Esophagus mucosa (tissue), 1 donor: ENCODE measurements at regions not wholly inside any gene's neighbourhood (a gene's known extent, or its start where the extent isn't known, plus 50 kb on each side); places are given as distances from the start of the nearest gene placed in this dataset.

ENCODE experiments used
- ATAC-seq: fragments of 200-7000 bp; cut with Tn5 transposase; one replicate; pipeline ENCODE4 v1.9.1; 2020
- donor health status: DM: yes; HTN: yes; CAD: no.

DNA sequence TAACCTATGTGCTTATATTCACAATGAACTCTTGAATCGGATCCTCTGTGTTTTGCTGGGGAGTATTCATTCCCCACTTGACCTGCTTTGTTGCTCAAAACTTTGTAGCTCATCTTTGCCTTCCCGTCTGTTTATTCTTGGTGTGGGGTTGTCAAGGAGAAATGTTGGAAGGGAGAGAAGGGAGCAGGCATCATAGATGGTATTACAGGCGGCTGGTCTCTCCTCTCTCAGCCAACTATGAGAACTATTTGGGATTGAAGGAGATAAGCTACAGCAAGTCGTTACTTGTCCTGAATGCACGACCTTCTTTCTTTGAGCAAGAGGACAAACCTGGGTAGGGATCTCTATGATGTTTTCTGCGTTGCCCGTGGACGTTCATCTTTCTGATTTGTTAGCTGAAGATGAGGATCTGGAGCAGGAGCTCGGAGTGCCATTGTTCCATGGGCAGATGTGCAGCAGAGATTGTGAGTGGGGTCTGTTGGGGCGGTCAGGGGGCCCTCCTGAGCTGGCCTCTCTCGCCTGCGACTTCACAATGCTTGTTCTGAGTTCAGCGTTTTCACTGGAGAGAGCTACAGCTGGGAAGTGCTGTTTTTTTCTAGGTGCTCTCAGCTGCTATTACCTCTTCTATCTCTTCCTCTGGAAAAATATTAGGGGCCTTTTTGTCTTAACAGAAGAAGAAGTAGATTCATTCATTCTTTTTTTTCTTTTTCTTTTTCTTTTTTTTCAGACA is 126.9 kb upstream of the KLF6 start:
- no peak for ATAC-seq

- no peak for ATAC-seq
Measured at GRCh38 chr10:3911241-3911640, 126.2 kb upstream of the KLF6 start.

- peak; percentile 17 for ATAC-seq
Measured at GRCh38 chr10:3909339-3909738, 124.3 kb upstream of the KLF6 start.

DNA sequence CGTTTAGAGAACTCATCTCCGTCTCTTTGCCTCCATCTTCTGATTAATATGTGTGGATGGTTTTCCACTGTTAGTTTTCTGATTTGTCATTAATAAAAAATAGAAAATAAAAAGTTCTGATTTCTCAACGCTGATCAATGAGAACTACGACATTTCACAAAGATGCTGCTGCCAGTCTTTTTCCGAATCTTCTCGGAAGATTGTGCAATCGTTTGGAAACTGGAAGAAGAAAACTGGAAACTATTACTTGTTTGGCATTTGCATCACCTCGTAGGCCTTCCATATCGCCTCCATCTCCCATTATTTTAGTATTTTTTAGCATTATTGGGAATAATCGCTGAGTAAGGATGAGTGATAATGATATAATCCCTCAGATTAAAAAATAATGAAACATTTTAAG is 123.2 kb upstream of the KLF6 start:
- no peak for ATAC-seq

DNA sequence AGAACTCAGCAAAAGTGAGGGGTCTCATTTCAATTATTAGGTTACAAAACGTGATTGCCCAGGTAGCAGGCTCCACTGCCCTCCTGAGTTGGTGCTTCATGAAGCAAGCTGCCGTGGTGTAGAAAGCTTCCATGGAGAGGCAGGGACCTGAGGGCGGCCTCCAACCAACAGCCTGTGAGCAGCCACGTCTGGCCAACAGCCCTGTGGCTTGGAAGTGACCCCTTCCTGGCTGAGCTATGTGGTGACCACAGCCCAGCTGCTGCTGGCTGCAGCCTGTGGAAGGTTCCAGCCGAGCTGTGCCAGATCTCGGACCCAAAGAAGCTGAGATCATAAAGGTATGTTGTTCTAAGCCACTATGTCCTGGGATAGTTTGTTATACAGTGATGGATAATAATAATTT is 122.5 kb upstream of the KLF6 start:
- no peak for ATAC-seq

- no peak for ATAC-seq
Measured at GRCh38 chr10:3906511-3907111, 121.6 kb upstream of the KLF6 start.

DNA sequence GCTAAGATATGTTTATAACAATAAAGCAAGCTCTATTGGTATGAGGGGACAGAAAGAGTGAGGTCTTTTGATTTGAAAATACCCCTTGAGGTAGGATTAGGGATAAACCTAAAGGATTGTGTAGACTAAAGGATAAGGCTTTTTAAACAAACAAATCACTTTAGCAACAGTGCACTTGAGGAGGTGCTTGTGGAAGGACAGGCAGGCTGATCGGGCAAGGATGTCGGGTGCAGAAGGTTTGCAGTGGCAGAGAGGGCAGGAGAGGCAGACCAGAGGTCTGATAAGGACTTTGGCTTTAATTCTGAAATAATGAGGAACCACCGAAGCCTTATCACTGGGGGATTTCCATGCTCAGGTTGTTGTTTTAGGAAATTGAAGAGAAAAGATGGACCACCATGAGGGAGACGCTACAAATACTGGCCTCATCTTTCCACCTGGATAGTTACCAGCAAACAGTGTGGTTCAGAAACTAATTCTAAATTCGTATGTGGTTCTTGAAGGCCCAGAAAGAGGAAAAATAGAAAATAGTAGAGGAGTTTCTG is 119.5 kb upstream of the KLF6 start:
- no peak for ATAC-seq

- no peak for ATAC-seq
Measured at GRCh38 chr10:3902809-3903410, 117.9 kb upstream of the KLF6 start.

GRCh38 chr10:3902054-3902808 is 117.2 kb upstream of the KLF6 start:
- ATAC-seq: no peak

- no peak for ATAC-seq
Measured at GRCh38 chr10:3901370-3901769, 116.4 kb upstream of the KLF6 start.

GRCh38 chr10:3900391-3900790 is 115.4 kb upstream of the KLF6 start:
- no peak for ATAC-seq

- peak; percentile 94 for ATAC-seq
Measured at GRCh38 chr10:3898821-3899220, 113.8 kb upstream of the KLF6 start.

GRCh38 chr10:3897156-3897555 is 112.1 kb upstream of the KLF6 start:
- ATAC-seq: no peak

DNA sequence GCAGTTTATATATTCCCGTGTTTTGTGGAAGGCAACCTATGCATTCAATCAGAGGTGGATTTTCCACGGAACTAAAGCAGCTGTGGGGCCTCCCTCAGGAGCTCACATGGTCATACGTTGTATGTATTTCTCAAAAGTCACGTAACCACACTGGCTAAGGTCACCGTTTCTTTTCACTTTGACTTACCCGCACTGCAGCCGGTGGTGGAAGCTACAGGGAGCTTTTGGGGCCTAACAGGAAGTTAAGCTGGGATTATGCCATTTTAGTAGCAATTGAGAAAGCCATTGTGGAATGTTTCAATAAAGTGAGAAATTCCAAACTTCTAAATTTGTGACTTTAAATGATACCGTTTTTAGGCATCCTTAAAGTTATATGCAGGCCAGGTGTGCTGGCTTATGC is 111.2 kb upstream of the KLF6 start:
- ATAC-seq: no peak

DNA sequence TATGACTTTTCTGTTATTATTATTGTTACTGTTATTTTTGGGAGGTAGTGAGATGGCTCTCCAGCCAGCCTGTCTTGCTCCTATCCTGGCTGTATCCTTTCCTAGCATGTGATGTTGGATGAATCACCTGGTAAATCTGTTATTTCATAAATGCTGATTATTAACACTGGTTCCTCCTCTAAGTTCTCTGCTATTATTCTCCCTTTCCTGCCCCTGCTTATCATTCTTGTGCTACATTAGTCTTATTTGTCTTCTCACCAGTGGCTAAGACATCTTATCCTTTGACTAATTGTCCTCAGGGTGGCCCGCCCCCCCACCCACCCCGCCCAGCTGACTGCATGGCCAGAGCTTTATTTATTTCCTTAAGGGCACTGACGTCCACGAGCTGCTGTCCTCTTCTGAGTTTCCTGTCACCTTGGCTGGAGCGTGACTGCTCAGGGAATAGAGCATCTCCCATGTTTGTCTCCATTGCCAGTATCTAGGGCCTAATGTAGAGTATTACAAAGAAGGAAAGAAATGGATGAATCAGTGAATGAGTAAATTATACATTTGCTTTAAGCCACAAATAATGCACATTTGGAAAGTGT is 110.1 kb upstream of the KLF6 start:
- ATAC-seq: peak; percentile 54

DNA sequence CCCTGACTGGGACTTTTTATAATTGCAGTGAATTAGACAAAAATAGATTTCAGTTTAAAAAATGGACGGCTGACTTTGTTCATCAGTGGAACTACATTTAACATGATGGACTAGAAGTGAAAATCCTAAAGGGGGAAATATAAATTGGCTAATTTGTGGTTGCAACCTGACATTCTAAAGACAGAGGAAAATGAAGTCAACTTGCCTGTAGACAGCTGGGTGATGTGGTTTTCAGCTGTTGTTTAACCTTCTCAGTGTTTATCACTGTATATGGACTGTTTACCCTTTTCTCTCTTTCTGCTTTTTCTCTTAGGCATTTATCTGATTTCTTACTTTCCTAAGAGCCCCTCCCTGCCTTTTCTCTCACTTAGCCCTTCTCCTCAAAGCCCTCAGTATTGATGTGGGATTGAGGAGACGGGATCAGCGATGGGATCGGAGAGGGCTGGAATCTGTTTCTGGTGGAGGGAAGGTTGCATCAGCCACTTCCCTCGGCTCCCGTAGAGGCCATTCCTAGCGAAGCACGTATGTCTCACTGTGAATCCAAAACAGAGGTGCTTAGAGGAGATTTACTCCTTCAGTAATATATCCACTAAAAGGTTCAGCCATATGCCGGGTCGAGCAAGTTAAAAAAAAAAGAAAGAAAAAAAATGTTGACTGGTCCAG is 109.0 kb upstream of the KLF6 start:
- no peak for ATAC-seq

DNA sequence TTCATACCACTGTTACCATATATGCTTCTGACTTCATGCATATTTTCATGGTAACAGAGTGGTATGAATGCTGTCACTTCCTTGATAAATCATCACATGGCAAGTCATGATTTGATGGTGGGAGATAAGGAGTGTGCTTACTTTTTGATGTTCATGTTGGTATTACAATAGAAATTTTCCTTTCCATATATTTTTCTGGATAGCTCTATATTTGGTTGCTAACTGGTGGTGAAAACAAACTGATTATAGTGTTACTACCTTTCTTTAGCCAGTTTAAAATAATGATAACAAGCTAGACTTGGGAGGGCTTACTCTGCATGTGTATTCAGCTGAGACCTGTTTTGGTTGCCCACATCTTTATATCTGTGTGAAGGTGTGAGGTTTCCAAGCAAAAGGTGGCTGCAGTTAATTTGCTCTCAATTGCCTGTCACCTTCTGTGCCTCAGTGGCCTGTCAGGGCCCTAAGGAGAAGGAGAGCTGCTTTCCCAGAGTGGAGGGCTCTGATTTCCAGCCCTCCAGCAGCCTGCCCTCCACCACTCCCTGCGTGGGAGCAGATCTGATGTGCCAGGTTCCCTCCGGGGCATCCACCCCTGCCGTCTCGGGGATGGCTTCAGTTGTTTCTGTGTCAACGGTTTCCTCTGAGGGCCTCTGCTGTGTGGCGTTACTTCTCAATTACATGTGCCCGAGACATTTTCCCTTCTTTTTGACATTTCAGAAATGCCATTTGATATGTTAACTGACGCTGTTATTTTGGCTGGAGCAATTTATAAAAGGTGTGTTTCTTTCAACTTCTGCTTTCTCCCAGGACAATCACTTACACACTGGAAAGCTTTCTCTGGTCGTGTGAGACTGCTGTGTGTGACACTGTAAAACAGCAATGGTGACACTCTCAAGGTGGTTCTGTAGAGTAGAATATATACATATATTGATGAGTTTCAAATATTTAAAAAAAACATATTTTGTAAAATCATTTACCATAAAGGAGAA is 107.7 kb upstream of the KLF6 start:
- ATAC-seq: no peak

DNA sequence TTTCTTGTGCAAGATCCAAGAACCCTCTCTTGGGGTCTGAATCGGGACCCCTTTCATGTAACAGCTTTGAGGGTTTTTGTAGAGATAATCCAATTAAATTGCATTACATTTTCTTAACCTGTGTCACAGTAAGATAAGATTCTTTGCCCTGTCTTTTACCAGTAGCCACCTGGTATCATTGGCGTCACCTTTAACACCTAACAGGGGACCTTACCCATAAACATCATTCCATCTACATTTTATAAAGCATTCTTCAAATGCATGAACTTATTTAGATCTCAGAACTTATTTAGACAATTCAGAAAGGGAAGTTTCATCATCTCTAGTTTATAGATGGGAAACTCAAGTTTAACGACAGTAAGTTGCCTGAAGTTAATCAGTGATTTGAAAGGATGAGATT is 106.4 kb upstream of the KLF6 start:
- no peak for ATAC-seq

DNA sequence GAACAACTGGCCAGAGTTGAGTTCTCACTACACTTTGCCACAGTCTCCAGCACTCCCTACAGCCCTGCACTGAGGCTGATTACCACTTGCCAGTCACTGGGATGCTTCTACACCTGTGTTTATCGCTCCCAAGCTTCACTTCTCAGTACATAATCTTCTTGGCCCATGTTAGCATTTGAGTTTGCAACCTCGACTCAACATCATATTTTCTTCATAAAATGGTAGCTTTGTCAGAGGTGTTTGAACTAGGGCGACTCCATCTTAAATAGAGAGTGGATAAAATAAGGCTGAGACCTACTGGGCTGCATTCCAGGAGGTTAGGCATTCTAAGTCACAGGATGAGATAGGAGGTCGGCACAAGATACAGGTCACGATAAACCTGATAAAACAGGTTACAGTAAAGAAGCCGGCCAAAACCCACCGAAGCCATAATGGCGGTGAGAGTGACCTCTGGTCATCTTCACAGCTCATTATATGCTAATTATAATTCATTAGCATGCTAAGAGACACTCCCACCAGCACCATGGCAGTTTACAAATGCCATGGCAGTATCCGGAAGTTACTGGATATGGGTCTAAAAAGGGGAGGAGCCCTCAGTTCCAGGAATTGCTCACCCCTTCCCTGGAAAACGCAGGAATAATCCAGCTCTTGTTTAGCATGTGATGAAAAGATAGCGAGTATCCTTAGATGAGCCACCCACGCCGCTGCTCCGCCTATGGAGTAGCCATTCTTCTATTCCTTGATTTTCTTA is 105.8 kb upstream of the KLF6 start:
- no peak for ATAC-seq

DNA sequence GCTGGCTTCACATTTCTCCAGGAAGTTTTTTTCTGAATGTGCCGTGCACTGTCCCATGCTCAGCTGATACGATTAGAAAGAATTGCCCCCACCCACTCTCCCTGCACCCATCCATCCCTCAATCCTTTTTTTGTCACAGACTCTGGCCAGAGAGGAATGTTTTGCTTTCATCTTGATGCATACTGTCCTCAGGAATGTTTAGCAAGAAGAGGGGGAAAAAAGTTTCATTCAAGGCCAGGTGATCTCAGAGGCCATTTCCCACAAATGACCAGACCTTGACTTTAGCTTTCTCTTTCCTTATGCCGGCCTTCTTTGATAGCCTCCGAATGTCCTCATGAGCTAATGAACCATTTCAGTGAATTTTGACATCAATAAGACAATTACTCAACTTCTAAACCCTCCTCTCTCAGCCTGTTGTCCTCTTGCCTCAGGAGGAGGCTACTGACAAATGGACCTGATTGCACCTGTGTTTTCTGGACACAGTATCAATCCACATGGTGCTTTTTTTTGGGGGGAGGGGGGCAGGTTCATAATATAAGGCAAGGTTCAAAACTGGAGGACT is 105.0 kb upstream of the KLF6 start:
- no peak for ATAC-seq
